ENCODE measurements at regions not wholly inside any gene's neighbourhood (a gene's known extent, or its start where the extent isn't known, plus 50 kb on each side); places are given as distances from the start of the nearest gene placed in this dataset.
A peak's percentile ranks its signal among the peaks of the same experiment; 100 is the strongest.
"Not testable (repeated sequence)": the region's sequence is repeated elsewhere in the genome, so short reads cannot be mapped to it uniquely, and the experiment has no call there.

GRCh38 chr12:129959889-129960288, 56.1 kb upstream of the TMEM132D start:
- Histone ChIP-seq H3K4me3 (no peak overlapping the region), H3K27ac (no peak overlapping the region)

GRCh38 chr12:129961091-129961490, 57.3 kb upstream of the TMEM132D start:
- Histone ChIP-seq H3K27ac (no peak overlapping the region), H3K4me3 (no peak overlapping the region)

- no peak overlapping the region for H3K27ac ChIP-seq
- H3K4me3 ChIP-seq: no peak overlapping the region
These were observed 58.0 kb upstream of the TMEM132D start for GRCh38 chr12:129961856-129962255.

- no peak overlapping the region for H3K4me3 ChIP-seq
- H3K27ac ChIP-seq: no peak overlapping the region
These were observed 60.5 kb upstream of the TMEM132D start for GRCh38 chr12:129964300-129964699.

GRCh38 chr12:129964826-129965457, 61.1 kb upstream of the TMEM132D start:
- Histone ChIP-seq H3K4me3 (no peak overlapping the region), H3K27ac (no peak overlapping the region)

- Histone ChIP-seq H3K27ac (peak overlapping the region in 1 of 21 experiments; percentile 5), H3K4me3 (no peak overlapping the region)
These were observed 62.5 kb upstream of the TMEM132D start for GRCh38 chr12:129966146-129966995.

GRCh38 chr12:129971721-129972120, 67.9 kb upstream of the TMEM132D start:
- Histone ChIP-seq H3K27ac (no peak overlapping the region), H3K4me3 (no peak overlapping the region)

GRCh38 chr12:129973236-129973961, 69.6 kb upstream of the TMEM132D start:
- no peak overlapping the region for H3K27ac ChIP-seq

GRCh38 chr12:129984106-129984505, 80.3 kb upstream of the TMEM132D start:
- Histone ChIP-seq H3K27ac (no peak overlapping the region), H3K4me3 (no peak overlapping the region)

More at GRCh38 chr12:129973236-129973961, 69.6 kb upstream of the TMEM132D start:
- no peak overlapping the region for H3K4me3 ChIP-seq

- H3K27ac ChIP-seq: no peak overlapping the region
- no peak overlapping the region for H3K4me3 ChIP-seq
These were observed 84.0 kb upstream of the TMEM132D start for GRCh38 chr12:129987841-129988240.

GRCh38 chr12:129994634-129995033, 90.8 kb upstream of the TMEM132D start:
- no peak overlapping the region for H3K4me3 ChIP-seq
- H3K27ac ChIP-seq: no peak overlapping the region

GRCh38 chr12:129997239-129997638, 93.4 kb upstream of the TMEM132D start:
- Histone ChIP-seq H3K27ac (no peak overlapping the region), H3K4me3 (no peak overlapping the region)

GRCh38 chr12:130004310-130004877, 100.6 kb upstream of the TMEM132D start:
- H3K4me3 ChIP-seq, H3K27ac ChIP-seq: not testable (repeated sequence)

- Histone ChIP-seq H3K4me3 (no peak overlapping the region), H3K27ac (no peak overlapping the region)
These were observed 103.9 kb upstream of the TMEM132D start for GRCh38 chr12:130007771-130008170.

- no peak overlapping the region for H3K27ac ChIP-seq
- H3K4me3 ChIP-seq: no peak overlapping the region
These were observed 104.4 kb upstream of the TMEM132D start for GRCh38 chr12:130008241-130008640.

- no peak overlapping the region for H3K27ac ChIP-seq
- no peak overlapping the region for H3K4me3 ChIP-seq
These were observed 106.1 kb upstream of the TMEM132D start for GRCh38 chr12:130009961-130010360.

GRCh38 chr12:130011611-130012385, 108.0 kb upstream of the TMEM132D start:
- Histone ChIP-seq H3K27ac (no peak overlapping the region), H3K4me3 (no peak overlapping the region)

GRCh38 chr12:130013771-130014484, 110.1 kb upstream of the TMEM132D start:
- Histone ChIP-seq H3K4me3 (no peak overlapping the region), H3K27ac (no peak overlapping the region)

- no peak overlapping the region for H3K4me3 ChIP-seq
These were observed 110.6 kb upstream of the TMEM132D start for GRCh38 chr12:130014485-130014807.

More at GRCh38 chr12:130014485-130014807, 110.6 kb upstream of the TMEM132D start:
- no peak overlapping the region for H3K27ac ChIP-seq
